HEK293T (cell line): ENCODE measurements at regions not wholly inside any gene's neighbourhood (a gene's known extent, or its start where the extent isn't known, plus 50 kb on each side); places are given as distances from the start of the nearest gene placed in this dataset.

Experiments used
- BHLHE40 ChIP-seq: fragments of 450-650 bp; IDR thresholded peaks from 2 replicates; pipeline ENCODE4 v1.6.1; 2016; ENCODE audit warnings: mild to moderate bottlenecking, moderate library complexity, borderline replicate concordance
- CTBP1 ChIP-seq: fragments of 450-650 bp; IDR thresholded peaks from 2 replicates; pipeline ENCODE4 v1.6.1; 2016; ENCODE audit warnings: borderline replicate concordance
- ELF4 ChIP-seq: fragments of 450-650 bp; IDR thresholded peaks from 2 replicates; pipeline ENCODE4 v1.6.1; 2017; ENCODE audit warnings: antibody characterized with exemption
- FOXA1 ChIP-seq: fragments of 450-650 bp; IDR thresholded peaks from 2 replicates; pipeline ENCODE4 v1.6.1; 2016; ENCODE audit warnings: mild to moderate bottlenecking
- FOXK2 ChIP-seq: fragments of 450-650 bp; IDR thresholded peaks from 2 replicates; pipeline ENCODE4 v1.6.1; 2016; ENCODE audit warnings: mild to moderate bottlenecking
- FOXM1 ChIP-seq: fragments of 450-650 bp; IDR thresholded peaks from 2 replicates; pipeline ENCODE4 v1.6.1; 2017; ENCODE audit warnings: mild to moderate bottlenecking, borderline replicate concordance
- HDGF ChIP-seq: fragments of 450-650 bp; IDR thresholded peaks from 2 replicates; pipeline ENCODE4 v1.6.1; 2017; ENCODE audit warnings: antibody characterized with exemption, borderline replicate concordance
- LEF1 ChIP-seq: fragments of 450-650 bp; IDR thresholded peaks from 2 replicates; pipeline ENCODE4 v1.6.1; 2017; ENCODE audit warnings: mild to moderate bottlenecking, borderline replicate concordance
- NFRKB ChIP-seq: fragments of 450-650 bp; IDR thresholded peaks from 2 replicates; pipeline ENCODE4 v1.6.1; 2016; ENCODE audit warnings: mild to moderate bottlenecking, moderate library complexity
- SP1 ChIP-seq: fragments of 450-650 bp; IDR thresholded peaks from 2 replicates; pipeline ENCODE4 v1.6.1; 2017
- SUZ12 ChIP-seq: fragments of 450-650 bp; IDR thresholded peaks from 2 replicates; pipeline ENCODE4 v1.6.1; 2016; ENCODE audit warnings: mild to moderate bottlenecking
- ZNF384 ChIP-seq: fragments of 450-650 bp; IDR thresholded peaks from 2 replicates; pipeline ENCODE4 v1.6.1; 2016
- TF ChIP-seq, protein P1 (sequence below): fragments of 450-650 bp; IDR thresholded peaks from 2 replicates; pipeline ENCODE4 v1.6.1; 2016

DNA sequence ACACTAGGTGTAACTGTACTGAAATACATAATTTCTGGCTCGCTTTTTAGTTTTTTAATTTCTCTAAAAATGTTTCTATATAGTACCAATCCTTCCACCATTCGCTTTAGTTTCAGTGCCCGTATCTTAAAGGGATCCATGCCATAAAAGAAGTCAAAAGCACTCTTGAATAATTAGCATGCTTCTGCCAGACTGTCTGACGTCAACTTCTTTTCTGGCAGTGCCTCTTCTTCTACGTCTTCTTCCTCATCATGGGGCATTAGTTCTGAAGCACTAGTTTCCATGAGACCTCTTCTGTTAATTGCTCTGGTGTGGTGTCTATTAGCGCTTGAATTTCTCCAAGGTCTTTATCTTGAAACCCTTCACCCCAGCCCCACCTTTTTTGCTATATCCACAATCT lies 93.8 kb upstream of the DOCK9 start:
- TF ChIP-seq HDGF, result no peak
- TF ChIP-seq CTBP1, result no peak
- TF ChIP-seq SP1, result no peak
- TF ChIP-seq FOXM1, result no peak
- TF ChIP-seq ELF4, result no peak
- TF ChIP-seq BHLHE40, result no peak
- TF ChIP-seq, protein P1, sequence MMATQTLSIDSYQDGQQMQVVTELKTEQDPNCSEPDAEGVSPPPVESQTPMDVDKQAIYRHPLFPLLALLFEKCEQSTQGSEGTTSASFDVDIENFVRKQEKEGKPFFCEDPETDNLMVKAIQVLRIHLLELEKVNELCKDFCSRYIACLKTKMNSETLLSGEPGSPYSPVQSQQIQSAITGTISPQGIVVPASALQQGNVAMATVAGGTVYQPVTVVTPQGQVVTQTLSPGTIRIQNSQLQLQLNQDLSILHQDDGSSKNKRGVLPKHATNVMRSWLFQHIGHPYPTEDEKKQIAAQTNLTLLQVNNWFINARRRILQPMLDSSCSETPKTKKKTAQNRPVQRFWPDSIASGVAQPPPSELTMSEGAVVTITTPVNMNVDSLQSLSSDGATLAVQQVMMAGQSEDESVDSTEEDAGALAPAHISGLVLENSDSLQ, result no peak
- no peak for TF ChIP-seq FOXA1
- TF ChIP-seq NFRKB, result no peak
- no peak for TF ChIP-seq ZNF384
- no peak for TF ChIP-seq SUZ12
- no peak for TF ChIP-seq FOXK2
- no peak for TF ChIP-seq LEF1
